SK-N-SH treated with all-trans-retinoic acid at 6 μM for 48 hours (cell line): ENCODE measurements at regions not wholly inside any gene's neighbourhood (a gene's known extent, or its start where the extent isn't known, plus 50 kb on each side); places are given as distances from the start of the nearest gene placed in this dataset.
"Not testable (repeated sequence)": the region's sequence is repeated elsewhere in the genome, so short reads cannot be mapped to it uniquely, and the experiment has no call there.

Experiments used
- ATAC-seq: fragments of 200-7000 bp; cut with Tn5 transposase; 3 replicates; pipeline ENCODE4 v1.9.1; 2020; ENCODE audit warnings: mild to moderate bottlenecking, moderate library complexity
- BACH2 ChIP-seq: fragments of 250-450 bp; sonication (Bioruptor Pico); IDR thresholded peaks from 2 replicates; pipeline ENCODE4 v1.9.0; 2021; ENCODE audit warnings: mild to moderate bottlenecking, borderline replicate concordance
- CSDC2 ChIP-seq: fragments of 250-450 bp; sonication (Bioruptor Pico); IDR thresholded peaks from 2 replicates; pipeline ENCODE4 v1.5.0; 2020; ENCODE audit warnings: mild to moderate bottlenecking, moderate library complexity
- ESRRG ChIP-seq: fragments of 250-450 bp; sonication (Bioruptor Pico); IDR thresholded peaks from 2 replicates; pipeline ENCODE4 v1.6.1; 2021; ENCODE audit warnings: mild to moderate bottlenecking
- GLIS3 ChIP-seq: fragments of 250-450 bp; sonication (Bioruptor Pico); IDR thresholded peaks from 2 replicates; pipeline ENCODE4 v1.5.0; 2020; ENCODE audit warnings: mild to moderate bottlenecking, moderate library complexity
- ISL1 ChIP-seq: fragments of 250-450 bp; sonication (Bioruptor Pico); IDR thresholded peaks from 2 replicates; pipeline ENCODE4 v2.1.2; 2022; ENCODE audit warnings: mild to moderate bottlenecking, moderate library complexity
- OSR1 ChIP-seq: fragments of 250-450 bp; sonication (Bioruptor Pico); IDR thresholded peaks from 2 replicates; pipeline ENCODE4 v1.8.0; 2022; ENCODE audit warnings: moderate library complexity, mild to moderate bottlenecking, inconsistent platforms
- SNAI2 ChIP-seq: fragments of 250-450 bp; sonication (Bioruptor Pico); IDR thresholded peaks from 2 replicates; pipeline ENCODE4 v1.5.0; 2020; ENCODE audit warnings: mild to moderate bottlenecking, moderate library complexity
- TCF4 ChIP-seq: fragments of 250-450 bp; sonication (Bioruptor Pico); IDR thresholded peaks from 2 replicates; pipeline ENCODE4 v1.8.0; 2021; ENCODE audit warnings: mild to moderate bottlenecking, moderate library complexity, borderline replicate concordance
- TOX ChIP-seq: fragments of 250-450 bp; sonication (Bioruptor Pico); IDR thresholded peaks from 2 replicates; pipeline ENCODE4 v1.8.0; 2021; ENCODE audit warnings: mild to moderate bottlenecking, moderate library complexity, borderline replicate concordance
- ZC3H10 ChIP-seq: fragments of 250-450 bp; sonication (Bioruptor Pico); IDR thresholded peaks from 2 replicates; pipeline ENCODE4 v1.5.1; 2021; ENCODE audit warnings: mild to moderate bottlenecking, moderate library complexity
- ZNF565 ChIP-seq: fragments of 450-650 bp; formaldehyde crosslinking; conservative IDR thresholded peaks from 2 replicates; pipeline ENCODE4 v1.5.0; 2020; ENCODE audit warnings: low read depth, mild to moderate bottlenecking, moderate library complexity
- ZNF8 ChIP-seq: fragments of 450-650 bp; formaldehyde crosslinking; IDR thresholded peaks from 2 replicates; pipeline ENCODE4 v1.5.0; 2020; ENCODE audit warnings: mild to moderate bottlenecking, moderate library complexity
- TF ChIP-seq, protein P1 (sequence below): fragments of 250-450 bp; sonication (Bioruptor Pico); IDR thresholded peaks from 2 replicates; pipeline ENCODE4 v1.8.0; 2020; ENCODE audit warnings: mild to moderate bottlenecking, moderate library complexity, borderline replicate concordance
- TF ChIP-seq, protein P2 (sequence below): fragments of 250-450 bp; sonication (Bioruptor Pico); IDR thresholded peaks from 2 replicates; pipeline ENCODE4 v1.5.1; 2021; ENCODE audit warnings: mild to moderate bottlenecking, moderate library complexity
- TF ChIP-seq, protein P3 (sequence below): fragments of 250-450 bp; sonication (Bioruptor Pico); IDR thresholded peaks from 2 replicates; pipeline ENCODE4 v1.5.0; 2020; ENCODE audit warnings: mild to moderate bottlenecking, moderate library complexity

DNA sequence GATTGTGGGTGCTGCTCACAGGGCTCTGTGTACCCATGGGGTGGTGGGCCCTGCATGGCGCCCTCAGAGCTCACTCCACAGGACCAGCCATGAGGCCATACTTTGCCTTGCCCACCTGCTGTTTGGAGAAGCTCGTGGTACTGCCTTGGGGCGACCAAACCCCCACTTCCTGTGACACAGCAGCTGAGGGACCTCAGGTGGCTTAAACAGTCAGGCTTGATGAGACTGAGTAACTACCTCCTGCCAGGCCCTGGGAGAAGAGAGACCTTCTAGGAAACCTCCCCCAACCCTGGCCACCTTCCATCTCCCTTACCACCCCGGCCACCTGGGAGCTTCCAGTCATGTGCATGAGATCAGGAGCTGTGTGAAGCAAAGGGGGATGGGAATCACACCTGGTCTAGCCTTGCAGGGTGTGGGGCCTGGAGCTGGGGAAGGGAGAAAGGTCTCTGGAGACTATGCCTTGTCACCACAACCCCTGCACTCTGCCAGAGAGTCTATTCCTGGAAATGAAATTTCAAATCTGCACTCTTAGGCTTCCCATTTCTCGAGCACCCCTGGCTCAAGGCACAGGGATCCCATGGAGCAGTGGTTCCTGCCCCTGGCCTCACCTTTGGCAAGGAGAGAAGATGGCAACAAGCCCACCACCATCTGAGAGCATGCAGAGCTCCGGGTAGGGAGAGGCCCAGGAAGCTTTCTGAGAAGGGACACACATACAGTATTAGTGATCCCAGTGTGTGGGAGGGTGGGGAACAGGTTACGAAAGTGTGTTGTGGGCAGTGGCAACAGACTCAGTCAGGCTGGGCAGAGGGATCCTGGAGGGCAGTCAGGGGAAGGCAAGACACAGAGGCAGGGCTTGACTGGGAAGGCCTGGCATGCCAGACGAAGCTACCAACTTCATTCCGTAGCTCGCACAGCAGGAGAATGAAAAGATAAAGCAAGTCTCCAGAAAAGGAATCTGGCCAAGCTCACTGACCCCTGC is 125.0 kb downstream of the URI1 start:
- no peak for ATAC-seq
- no peak for TF ChIP-seq ZNF565
- TF ChIP-seq, protein P1, sequence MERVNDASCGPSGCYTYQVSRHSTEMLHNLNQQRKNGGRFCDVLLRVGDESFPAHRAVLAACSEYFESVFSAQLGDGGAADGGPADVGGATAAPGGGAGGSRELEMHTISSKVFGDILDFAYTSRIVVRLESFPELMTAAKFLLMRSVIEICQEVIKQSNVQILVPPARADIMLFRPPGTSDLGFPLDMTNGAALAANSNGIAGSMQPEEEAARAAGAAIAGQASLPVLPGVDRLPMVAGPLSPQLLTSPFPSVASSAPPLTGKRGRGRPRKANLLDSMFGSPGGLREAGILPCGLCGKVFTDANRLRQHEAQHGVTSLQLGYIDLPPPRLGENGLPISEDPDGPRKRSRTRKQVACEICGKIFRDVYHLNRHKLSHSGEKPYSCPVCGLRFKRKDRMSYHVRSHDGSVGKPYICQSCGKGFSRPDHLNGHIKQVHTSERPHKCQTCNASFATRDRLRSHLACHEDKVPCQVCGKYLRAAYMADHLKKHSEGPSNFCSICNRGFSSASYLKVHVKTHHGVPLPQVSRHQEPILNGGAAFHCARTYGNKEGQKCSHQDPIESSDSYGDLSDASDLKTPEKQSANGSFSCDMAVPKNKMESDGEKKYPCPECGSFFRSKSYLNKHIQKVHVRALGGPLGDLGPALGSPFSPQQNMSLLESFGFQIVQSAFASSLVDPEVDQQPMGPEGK (CRISPR knock-in tag) = no peak
- TF ChIP-seq, all 23 proteins: peak for 0

DNA sequence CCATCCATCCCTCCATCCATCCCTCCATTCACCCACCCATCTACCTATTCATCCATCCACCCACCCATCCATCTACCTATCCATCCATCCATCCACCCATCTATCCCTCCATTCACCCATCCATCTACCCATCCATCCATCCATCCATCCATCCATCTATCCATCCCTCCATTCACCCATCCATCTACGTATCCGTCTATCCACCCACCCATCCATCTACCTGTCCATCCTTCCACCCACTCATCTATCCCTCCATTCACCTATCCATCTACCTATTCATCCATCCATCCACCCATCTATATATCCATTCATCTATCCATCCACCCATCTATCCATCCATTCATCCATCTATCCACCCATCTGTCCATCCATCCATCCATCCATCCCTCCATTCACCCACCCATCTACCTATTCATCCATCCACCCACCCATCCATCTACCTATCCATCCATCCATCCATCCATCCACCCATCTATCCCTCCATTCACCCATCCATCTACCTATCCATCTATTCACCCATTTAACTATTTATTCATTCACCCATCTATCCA is 126.0 kb downstream of the URI1 start:
- not testable (repeated sequence) for ATAC-seq

DNA sequence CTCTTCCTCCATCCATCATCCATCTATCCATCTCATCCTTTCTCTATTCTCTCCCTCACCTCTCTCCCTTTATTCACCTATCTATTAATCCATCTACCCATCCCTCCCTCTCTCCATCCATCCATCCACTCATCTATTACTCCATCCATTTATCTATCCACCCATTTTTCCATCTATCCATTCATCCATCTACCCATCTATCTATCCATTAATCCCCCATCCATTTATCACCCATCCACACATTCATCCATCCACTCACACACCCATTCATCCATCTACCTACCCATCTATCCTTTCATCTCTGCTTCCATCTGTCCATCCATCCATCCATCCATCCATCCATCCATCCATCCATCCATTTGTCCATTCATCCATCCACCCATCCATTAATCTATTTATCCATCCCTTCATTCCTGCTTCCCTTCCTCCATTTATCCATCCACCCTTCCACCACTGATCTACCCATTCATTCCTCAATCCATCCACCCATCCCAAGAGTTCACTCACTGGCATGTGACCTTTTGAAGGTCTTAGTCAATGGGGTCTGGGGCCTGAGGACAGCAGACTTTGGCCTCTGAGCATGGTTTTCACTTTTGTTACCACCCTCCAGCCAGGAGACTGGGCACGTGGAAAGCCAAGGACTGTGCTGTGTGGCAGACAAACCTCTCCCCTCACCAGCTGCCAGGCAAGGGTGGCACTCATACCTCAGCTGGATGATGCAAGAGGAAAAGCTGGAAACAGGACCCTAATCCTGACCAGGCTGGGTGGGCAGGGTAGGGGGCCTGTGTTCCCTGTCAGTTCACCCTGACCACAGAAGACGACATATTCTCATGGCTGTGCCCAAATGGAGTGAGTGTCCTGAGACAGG is 126.7 kb downstream of the URI1 start:
- TF ChIP-seq SNAI2 (CRISPR knock-in tag) (no peak), TOX (CRISPR knock-in tag) (no peak)
- ATAC-seq = no peak

DNA sequence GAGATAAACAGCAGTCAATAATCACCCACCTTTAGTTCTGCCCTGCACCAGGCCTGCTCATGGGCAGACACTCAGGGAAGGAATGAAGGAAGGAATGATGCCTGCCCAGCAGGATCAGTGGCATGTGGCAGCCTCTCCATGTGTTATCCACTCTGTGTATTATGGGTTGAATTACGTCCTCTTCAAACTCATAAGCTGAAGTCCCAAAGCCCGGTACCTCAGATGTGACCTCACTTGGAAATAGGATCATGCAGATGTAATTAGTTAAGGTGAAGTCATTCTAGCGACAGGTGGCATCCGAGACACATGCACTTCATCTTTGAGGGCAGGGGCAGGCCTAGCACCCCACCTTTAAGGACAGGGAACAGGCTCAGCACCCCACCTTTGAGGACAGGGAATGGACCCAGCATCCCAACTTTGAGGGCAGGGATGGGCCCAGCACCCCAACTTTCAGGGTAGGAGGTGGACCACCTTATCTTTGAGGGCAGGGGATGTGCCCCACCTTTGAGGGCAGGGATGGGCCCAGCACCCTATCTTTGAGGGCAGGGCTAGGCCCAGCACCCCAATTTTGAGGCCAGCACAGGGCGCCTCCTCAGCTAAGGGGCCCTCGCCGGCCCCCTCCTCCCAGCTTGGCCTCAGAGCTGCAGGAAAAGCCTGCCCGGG is 127.6 kb downstream of the URI1 start:
- TF ChIP-seq ESRRG = no peak
- TF ChIP-seq, protein P2, sequence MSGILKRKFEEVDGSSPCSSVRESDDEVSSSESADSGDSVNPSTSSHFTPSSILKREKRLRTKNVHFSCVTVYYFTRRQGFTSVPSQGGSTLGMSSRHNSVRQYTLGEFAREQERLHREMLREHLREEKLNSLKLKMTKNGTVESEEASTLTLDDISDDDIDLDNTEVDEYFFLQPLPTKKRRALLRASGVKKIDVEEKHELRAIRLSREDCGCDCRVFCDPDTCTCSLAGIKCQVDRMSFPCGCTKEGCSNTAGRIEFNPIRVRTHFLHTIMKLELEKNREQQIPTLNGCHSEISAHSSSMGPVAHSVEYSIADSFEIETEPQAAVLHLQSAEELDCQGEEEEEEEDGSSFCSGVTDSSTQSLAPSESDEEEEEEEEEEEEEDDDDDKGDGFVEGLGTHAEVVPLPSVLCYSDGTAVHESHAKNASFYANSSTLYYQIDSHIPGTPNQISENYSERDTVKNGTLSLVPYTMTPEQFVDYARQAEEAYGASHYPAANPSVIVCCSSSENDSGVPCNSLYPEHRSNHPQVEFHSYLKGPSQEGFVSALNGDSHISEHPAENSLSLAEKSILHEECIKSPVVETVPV (CRISPR knock-in tag) = no peak
- ATAC-seq = no peak

DNA sequence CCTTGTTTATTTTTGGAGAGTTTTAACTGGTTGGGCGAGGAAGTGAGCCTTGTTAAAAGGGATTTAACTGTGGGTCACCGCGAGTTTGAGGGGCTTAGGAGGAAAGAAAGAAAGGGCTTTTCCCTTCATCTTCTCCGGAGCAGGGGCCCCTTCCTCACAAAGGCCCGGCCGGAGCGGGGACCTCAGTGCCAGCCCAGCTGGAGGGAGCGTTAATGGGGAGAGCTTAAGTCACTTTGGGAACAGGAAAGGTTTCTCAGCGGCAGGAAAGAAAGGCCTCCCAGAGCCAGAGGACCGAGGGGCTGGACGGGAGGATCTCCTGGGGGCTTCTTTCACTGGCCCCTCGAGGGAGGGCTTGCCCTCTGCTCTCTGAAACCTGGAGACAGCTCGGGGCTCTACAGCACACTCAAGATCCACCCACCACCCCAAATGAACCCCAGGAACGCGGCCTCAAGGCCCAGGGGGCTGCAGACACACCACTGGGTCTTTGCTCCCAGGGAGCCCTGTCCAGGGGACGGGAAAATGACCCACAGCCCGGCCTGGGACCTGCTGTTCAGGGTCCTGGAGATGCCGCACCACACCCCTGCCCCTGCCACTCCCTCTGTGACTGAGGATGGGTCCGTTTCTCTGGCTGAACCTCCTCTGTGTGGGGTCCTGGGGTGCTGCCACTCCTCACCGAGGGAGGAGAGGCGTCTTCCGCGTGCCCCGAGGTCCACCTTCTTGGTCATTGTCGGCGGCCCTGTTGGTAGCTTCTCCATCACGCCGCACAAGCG is 128.3 kb downstream of the URI1 start:
- TF ChIP-seq ISL1 (CRISPR knock-in tag) = no peak
- TF ChIP-seq ESRRG = no peak
- TF ChIP-seq SNAI2 (CRISPR knock-in tag) = no peak
- TF ChIP-seq BACH2 (CRISPR knock-in tag) = no peak
- TF ChIP-seq OSR1 (CRISPR knock-in tag) = no peak
- no peak for TF ChIP-seq ZC3H10
- TF ChIP-seq ZNF565 = no peak
- TF ChIP-seq CSDC2 = no peak
- no peak for TF ChIP-seq TCF4 (CRISPR knock-in tag)
- TF ChIP-seq, protein P3, sequence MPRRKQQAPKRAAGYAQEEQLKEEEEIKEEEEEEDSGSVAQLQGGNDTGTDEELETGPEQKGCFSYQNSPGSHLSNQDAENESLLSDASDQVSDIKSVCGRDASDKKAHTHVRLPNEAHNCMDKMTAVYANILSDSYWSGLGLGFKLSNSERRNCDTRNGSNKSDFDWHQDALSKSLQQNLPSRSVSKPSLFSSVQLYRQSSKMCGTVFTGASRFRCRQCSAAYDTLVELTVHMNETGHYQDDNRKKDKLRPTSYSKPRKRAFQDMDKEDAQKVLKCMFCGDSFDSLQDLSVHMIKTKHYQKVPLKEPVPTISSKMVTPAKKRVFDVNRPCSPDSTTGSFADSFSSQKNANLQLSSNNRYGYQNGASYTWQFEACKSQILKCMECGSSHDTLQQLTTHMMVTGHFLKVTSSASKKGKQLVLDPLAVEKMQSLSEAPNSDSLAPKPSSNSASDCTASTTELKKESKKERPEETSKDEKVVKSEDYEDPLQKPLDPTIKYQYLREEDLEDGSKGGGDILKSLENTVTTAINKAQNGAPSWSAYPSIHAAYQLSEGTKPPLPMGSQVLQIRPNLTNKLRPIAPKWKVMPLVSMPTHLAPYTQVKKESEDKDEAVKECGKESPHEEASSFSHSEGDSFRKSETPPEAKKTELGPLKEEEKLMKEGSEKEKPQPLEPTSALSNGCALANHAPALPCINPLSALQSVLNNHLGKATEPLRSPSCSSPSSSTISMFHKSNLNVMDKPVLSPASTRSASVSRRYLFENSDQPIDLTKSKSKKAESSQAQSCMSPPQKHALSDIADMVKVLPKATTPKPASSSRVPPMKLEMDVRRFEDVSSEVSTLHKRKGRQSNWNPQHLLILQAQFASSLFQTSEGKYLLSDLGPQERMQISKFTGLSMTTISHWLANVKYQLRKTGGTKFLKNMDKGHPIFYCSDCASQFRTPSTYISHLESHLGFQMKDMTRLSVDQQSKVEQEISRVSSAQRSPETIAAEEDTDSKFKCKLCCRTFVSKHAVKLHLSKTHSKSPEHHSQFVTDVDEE (CRISPR knock-in tag) = no peak
- TF ChIP-seq ZNF8 (CRISPR knock-in tag) = no peak
- no peak for TF ChIP-seq GLIS3 (CRISPR knock-in tag)
- TF ChIP-seq, all 23 proteins: peak for 0
- ATAC-seq = no peak
